Activated naive CD4-positive, alpha-beta T cell treated with anti-CD3 and anti-CD28 coated beads, Interleukin-2, amount 50 U/mL, for 24 hours (primary cell): ENCODE measurements at regions not wholly inside any gene's neighbourhood (a gene's known extent, or its start where the extent isn't known, plus 50 kb on each side); places are given as distances from the start of the nearest gene placed in this dataset.

Experiments used
- H3K27ac Mint-ChIP-seq: one replicate; pipeline ENCODE4 v1.8.0; 2021; ENCODE audit warnings: mild to moderate bottlenecking, mixed read lengths
- H3K27me3 Mint-ChIP-seq: one replicate; pipeline ENCODE4 v1.8.0; 2021; ENCODE audit warnings: mixed read lengths
- H3K36me3 Mint-ChIP-seq: one replicate; pipeline ENCODE4 v1.8.0; 2021; ENCODE audit warnings: mixed read lengths
- H3K4me1 Mint-ChIP-seq: one replicate; pipeline ENCODE4 v1.8.0; 2021; ENCODE audit warnings: mixed read lengths
- H3K4me3 Mint-ChIP-seq: one replicate; pipeline ENCODE4 v1.8.0; 2021; ENCODE audit warnings: mild to moderate bottlenecking, mixed read lengths
- H3K9me3 Mint-ChIP-seq: one replicate; pipeline ENCODE4 v1.8.0; 2021; ENCODE audit warnings: mixed read lengths

- Mint-ChIP-seq H3K4me1 (no peaks in the 10 kb centered on the region), H3K36me3 (no peaks in the 10 kb centered on the region), H3K27ac (no peak overlapping the region), H3K27me3 (no peaks in the 10 kb centered on the region), H3K4me3 (no peak overlapping the region), H3K9me3 (no peaks in the 10 kb centered on the region)
Measured at GRCh38 chr11:111119751-111120150, 125.8 kb upstream of the POU2AF2 start.

- peaks cover 3% of the 10 kb centered on the region for H3K27me3 Mint-ChIP-seq
- no peaks in the 10 kb centered on the region for H3K9me3 Mint-ChIP-seq
- H3K27ac Mint-ChIP-seq = no peak overlapping the region
- no peak overlapping the region for H3K4me3 Mint-ChIP-seq
- H3K36me3 Mint-ChIP-seq = no peaks in the 10 kb centered on the region
- no peaks in the 10 kb centered on the region for H3K4me1 Mint-ChIP-seq
Measured at GRCh38 chr11:111115890-111116289, 129.6 kb upstream of the POU2AF2 start.

GRCh38 chr11:111114091-111114490 is 131.4 kb upstream of the POU2AF2 start:
- Mint-ChIP-seq H3K4me3 (no peak overlapping the region), H3K36me3 (no peaks in the 10 kb centered on the region), H3K4me1 (no peaks in the 10 kb centered on the region), H3K9me3 (no peaks in the 10 kb centered on the region), H3K27ac (no peak overlapping the region), H3K27me3 (peaks cover 3% of the 10 kb centered on the region)

GRCh38 chr11:111112614-111113013 is 132.9 kb upstream of the POU2AF2 start:
- no peak overlapping the region for H3K4me3 Mint-ChIP-seq
- peaks cover 5% of the 10 kb centered on the region for H3K27me3 Mint-ChIP-seq

GRCh38 chr11:111107501-111107900 is 138.0 kb upstream of the POU2AF2 start:
- H3K4me1 Mint-ChIP-seq = no peaks in the 10 kb centered on the region
- H3K4me3 Mint-ChIP-seq = no peak overlapping the region
- H3K27me3 Mint-ChIP-seq = peaks cover 8% of the 10 kb centered on the region
- no peaks in the 10 kb centered on the region for H3K9me3 Mint-ChIP-seq
- H3K36me3 Mint-ChIP-seq = no peaks in the 10 kb centered on the region
- no peak overlapping the region for H3K27ac Mint-ChIP-seq

More at GRCh38 chr11:111112614-111113013, 132.9 kb upstream of the POU2AF2 start:
- no peak overlapping the region for H3K27ac Mint-ChIP-seq
- no peaks in the 10 kb centered on the region for H3K36me3 Mint-ChIP-seq
- no peaks in the 10 kb centered on the region for H3K9me3 Mint-ChIP-seq
- H3K4me1 Mint-ChIP-seq = no peaks in the 10 kb centered on the region

GRCh38 chr11:111106641-111107040 is 138.9 kb upstream of the POU2AF2 start:
- no peaks in the 10 kb centered on the region for H3K9me3 Mint-ChIP-seq
- no peak overlapping the region for H3K27ac Mint-ChIP-seq
- no peak overlapping the region for H3K4me3 Mint-ChIP-seq
- H3K36me3 Mint-ChIP-seq = no peaks in the 10 kb centered on the region
- peaks cover 8% of the 10 kb centered on the region for H3K27me3 Mint-ChIP-seq
- H3K4me1 Mint-ChIP-seq = no peaks in the 10 kb centered on the region

GRCh38 chr11:111105566-111105965 is 140.0 kb upstream of the POU2AF2 start:
- no peak overlapping the region for H3K4me3 Mint-ChIP-seq
- no peaks in the 10 kb centered on the region for H3K4me1 Mint-ChIP-seq
- no peaks in the 10 kb centered on the region for H3K36me3 Mint-ChIP-seq
- no peaks in the 10 kb centered on the region for H3K9me3 Mint-ChIP-seq
- peaks cover 5% of the 10 kb centered on the region for H3K27me3 Mint-ChIP-seq
- no peak overlapping the region for H3K27ac Mint-ChIP-seq

- H3K4me3 Mint-ChIP-seq = no peak overlapping the region
- no peaks in the 10 kb centered on the region for H3K9me3 Mint-ChIP-seq
- H3K27ac Mint-ChIP-seq = no peak overlapping the region
- no peaks in the 10 kb centered on the region for H3K4me1 Mint-ChIP-seq
- no peaks in the 10 kb centered on the region for H3K36me3 Mint-ChIP-seq
- peaks cover 6% of the 10 kb centered on the region for H3K27me3 Mint-ChIP-seq
Measured at GRCh38 chr11:111104185-111104584, 141.3 kb upstream of the POU2AF2 start.

- H3K36me3 Mint-ChIP-seq = no peaks in the 10 kb centered on the region
- H3K27me3 Mint-ChIP-seq = peaks cover 11% of the 10 kb centered on the region
- no peaks in the 10 kb centered on the region for H3K9me3 Mint-ChIP-seq
- H3K4me1 Mint-ChIP-seq = no peaks in the 10 kb centered on the region
- H3K4me3 Mint-ChIP-seq = no peak overlapping the region
- H3K27ac Mint-ChIP-seq = no peak overlapping the region
Measured at GRCh38 chr11:111101881-111102280, 143.6 kb upstream of the POU2AF2 start.

- Mint-ChIP-seq H3K36me3 (no peaks in the 10 kb centered on the region), H3K4me3 (no peak overlapping the region), H3K27ac (no peak overlapping the region), H3K27me3 (peaks cover 8% of the 10 kb centered on the region), H3K4me1 (no peaks in the 10 kb centered on the region), H3K9me3 (no peaks in the 10 kb centered on the region)
Measured at GRCh38 chr11:111099028-111099713, 146.4 kb upstream of the POU2AF2 start.

GRCh38 chr11:111098091-111098490 is 147.4 kb upstream of the POU2AF2 start:
- H3K9me3 Mint-ChIP-seq = no peaks in the 10 kb centered on the region
- no peaks in the 10 kb centered on the region for H3K36me3 Mint-ChIP-seq
- no peaks in the 10 kb centered on the region for H3K4me1 Mint-ChIP-seq
- no peak overlapping the region for H3K4me3 Mint-ChIP-seq
- H3K27me3 Mint-ChIP-seq = peaks cover 8% of the 10 kb centered on the region
- H3K27ac Mint-ChIP-seq = no peak overlapping the region

GRCh38 chr11:111097191-111097590 is 148.3 kb upstream of the POU2AF2 start:
- peaks cover 10% of the 10 kb centered on the region for H3K27me3 Mint-ChIP-seq
- H3K4me3 Mint-ChIP-seq = no peak overlapping the region
- H3K27ac Mint-ChIP-seq = no peak overlapping the region
- H3K36me3 Mint-ChIP-seq = no peaks in the 10 kb centered on the region
- H3K4me1 Mint-ChIP-seq = no peaks in the 10 kb centered on the region
- H3K9me3 Mint-ChIP-seq = no peaks in the 10 kb centered on the region

GRCh38 chr11:111095327-111095726 is 150.2 kb upstream of the POU2AF2 start:
- H3K4me3 Mint-ChIP-seq = no peak overlapping the region
- no peaks in the 10 kb centered on the region for H3K9me3 Mint-ChIP-seq
- H3K4me1 Mint-ChIP-seq = no peaks in the 10 kb centered on the region
- no peaks in the 10 kb centered on the region for H3K36me3 Mint-ChIP-seq
- H3K27ac Mint-ChIP-seq = no peak overlapping the region
- H3K27me3 Mint-ChIP-seq = peaks cover 9% of the 10 kb centered on the region

GRCh38 chr11:111093061-111093460 is 152.5 kb upstream of the POU2AF2 start:
- H3K4me1 Mint-ChIP-seq = no peaks in the 10 kb centered on the region
- H3K36me3 Mint-ChIP-seq = no peaks in the 10 kb centered on the region
- H3K4me3 Mint-ChIP-seq = no peak overlapping the region
- H3K9me3 Mint-ChIP-seq = no peaks in the 10 kb centered on the region
- H3K27ac Mint-ChIP-seq = no peak overlapping the region
- peaks cover 8% of the 10 kb centered on the region for H3K27me3 Mint-ChIP-seq

GRCh38 chr11:111091321-111091938 is 154.1 kb upstream of the POU2AF2 start:
- Mint-ChIP-seq H3K27ac (no peak overlapping the region), H3K9me3 (no peaks in the 10 kb centered on the region), H3K36me3 (no peaks in the 10 kb centered on the region), H3K4me3 (no peak overlapping the region), H3K27me3 (peaks cover 6% of the 10 kb centered on the region), H3K4me1 (no peaks in the 10 kb centered on the region)

GRCh38 chr11:111089759-111090158 is 155.8 kb upstream of the POU2AF2 start:
- Mint-ChIP-seq H3K4me1 (no peaks in the 10 kb centered on the region), H3K9me3 (no peaks in the 10 kb centered on the region), H3K36me3 (no peaks in the 10 kb centered on the region), H3K27me3 (peaks cover 6% of the 10 kb centered on the region), H3K4me3 (no peak overlapping the region), H3K27ac (no peak overlapping the region)
